ENCODE measurements at regions not wholly inside any gene's neighbourhood (a gene's known extent, or its start where the extent isn't known, plus 50 kb on each side); places are given as distances from the start of the nearest gene placed in this dataset.

DNA sequence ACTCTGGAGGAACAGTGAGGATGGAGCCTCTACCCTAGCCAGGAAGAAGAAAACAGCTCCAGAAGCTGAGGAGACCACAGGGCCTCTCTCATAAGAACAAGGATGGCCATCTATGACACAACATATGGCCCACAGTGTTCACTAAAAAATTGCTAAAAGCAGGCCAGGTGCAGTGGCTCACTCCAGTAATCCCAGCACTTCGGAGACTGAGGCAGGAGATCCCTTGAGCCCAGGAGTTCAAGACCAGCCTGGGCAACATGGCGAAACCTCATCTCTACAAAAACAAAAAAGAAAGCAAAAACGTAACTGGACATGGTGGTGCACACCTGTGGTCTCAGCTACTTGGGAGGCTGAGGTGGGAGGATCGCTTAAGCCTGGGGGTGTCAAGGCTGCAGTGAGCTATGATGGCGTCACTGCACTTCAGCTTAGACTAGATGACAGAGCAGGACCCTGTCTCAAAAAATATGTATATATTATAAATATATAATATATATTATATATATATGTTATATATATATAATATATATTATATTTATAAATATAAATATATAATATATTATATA is 103.1 kb downstream of the TOMM20 start:
- no peak for DNase-seq

DNA sequence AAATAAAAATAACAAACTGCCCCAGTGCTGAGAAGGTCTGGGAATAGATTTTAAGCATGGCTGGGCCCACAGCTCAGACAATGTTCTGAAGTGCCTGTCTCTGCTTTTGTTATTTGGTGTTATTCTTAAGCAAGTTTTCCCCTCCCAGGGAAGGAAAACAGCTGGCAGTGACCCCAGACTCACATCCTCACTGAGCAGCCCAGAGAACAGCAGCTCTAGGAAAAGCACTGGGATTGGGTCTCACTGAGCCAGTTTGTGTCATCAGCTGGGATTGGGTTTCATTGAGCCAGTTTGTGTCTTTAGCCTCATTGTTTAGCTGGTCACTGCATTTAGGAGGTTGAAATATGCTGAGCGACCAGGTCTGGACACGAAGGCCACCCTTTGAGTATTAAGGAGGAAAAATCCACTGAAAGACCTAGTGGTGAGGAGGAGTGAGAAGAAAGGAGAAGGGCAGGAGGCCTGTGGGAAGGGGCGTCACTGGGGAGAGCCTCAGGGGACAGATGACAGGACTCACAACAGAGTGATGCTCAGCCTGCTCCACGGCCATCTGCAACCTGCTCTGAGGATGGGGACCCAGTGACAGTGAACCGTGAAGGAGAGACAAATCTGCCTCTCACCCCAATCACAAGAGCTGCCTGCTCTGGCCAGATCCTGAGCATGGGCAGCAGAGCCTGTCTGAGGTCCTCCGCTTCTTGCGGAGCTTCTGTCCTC is 103.8 kb downstream of the TOMM20 start:
- no peak for DNase-seq

DNA sequence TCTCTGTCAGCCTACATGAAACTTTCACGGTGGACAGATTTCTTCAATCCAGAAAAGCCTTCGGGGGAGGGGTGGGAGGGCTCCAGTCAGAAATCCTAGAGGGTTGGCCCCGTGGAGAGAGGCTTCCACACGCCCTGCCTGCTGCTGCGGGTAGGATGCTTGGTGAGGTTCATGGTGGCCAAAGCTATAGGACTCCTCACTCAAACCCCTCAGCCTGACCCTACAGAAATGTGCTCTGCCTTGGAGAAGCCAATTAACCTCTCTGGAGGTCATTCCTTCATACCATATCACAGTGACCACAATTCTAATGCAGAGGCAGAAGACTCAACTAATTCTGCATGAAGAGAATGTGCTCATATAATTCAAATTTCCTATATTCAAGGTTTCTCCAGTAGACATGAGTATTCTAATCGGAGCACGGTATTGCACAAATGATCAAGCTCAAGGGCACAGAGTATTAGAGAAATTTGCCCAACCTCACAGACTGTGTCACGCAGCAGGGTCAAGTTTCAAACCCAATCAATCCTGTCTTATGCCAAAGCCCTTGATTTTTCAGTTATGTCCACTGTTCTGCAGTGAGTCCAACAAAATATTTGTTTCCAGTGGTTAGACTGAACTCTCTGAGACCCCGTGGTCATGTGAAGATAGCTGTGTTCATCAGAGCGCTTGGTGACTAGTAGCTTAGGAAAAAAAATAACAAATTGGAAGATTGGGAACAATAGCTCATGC is 104.8 kb downstream of the TOMM20 start:
- no peak for DNase-seq

DNA sequence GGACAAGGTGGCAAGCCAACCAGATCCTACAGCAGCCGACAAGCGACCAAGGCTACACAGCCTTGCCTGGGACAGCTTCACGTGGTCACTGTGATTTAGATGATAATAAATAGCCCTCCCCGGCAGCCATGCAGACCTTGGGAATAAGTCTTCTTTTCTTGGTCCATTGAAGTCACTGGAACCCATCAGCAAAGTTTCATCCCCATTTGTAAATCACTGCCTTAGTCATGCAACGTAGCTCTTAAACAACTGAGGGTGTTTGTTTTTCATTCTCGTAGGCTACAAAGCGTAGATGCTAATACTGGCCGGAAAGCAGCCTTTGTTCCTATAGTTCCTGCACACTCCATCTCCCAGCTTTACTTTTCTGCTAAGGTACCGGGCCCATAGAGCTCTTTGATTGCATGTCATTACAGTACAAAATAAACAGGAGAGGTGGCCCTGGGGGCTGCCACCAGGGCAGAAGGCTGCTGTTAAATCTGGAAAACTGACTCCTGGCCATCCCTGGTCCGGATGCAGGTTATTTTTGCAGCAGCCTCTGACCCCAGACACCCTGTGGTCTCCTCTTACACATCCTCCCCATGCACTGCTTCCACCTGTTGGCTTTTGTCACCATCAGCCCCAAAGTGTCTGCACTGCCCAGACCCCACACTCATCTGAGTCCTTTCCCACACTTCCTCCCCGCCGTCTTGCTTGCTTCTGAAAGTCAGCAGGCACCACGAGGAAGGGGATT is 105.5 kb downstream of the TOMM20 start:
- DNase-seq: no peak

DNA sequence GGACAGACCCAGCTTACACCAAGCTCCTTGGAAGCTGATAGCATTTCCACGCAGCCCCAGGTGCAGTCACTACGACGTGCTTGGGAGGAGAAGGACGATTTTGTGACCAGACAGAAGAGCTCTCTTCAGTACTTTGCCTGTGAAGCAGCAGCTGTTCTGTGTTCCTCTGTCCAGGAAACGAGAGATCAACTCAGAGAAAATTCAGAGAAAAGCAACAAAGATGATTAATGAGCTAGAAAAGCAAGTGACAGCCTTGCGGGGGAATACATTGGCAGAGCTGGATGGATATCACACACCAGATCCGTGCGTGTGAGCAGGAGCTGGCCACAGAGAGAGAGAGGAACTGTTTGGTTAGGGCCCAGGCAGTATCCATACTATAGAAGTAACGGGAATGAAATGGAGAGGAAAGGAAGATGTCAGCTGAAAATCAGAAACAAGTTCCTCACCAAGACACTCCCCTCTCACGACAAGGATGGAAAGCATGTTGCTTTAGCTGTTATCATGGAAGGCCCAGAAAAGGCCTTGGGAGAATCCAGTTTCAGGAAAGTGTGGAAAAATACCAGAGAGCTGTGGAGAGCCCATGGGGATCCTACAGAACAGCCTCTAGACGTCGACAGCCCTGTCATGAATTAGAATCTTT is 106.2 kb downstream of the TOMM20 start:
- no peak for DNase-seq

DNA sequence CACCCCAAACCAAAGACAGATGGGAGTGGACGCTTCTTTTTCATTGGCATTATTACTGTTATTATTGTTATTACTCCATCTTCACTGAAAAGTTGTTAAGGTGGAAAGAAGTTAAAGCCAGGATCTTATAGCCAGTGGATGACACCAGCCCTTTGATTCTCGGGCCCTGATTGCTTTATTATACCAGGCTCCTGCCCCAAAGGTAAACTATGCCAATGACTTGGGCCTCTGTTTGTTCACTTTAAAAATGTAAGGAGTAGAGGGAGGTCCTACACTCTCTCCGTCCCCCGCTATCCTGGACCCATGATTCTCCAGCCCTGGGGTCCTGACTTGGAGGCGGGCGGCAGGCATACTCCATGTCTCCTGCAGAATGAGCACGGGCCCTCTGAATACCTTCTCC is 106.8 kb downstream of the TOMM20 start:
- DNase-seq: no peak

DNA sequence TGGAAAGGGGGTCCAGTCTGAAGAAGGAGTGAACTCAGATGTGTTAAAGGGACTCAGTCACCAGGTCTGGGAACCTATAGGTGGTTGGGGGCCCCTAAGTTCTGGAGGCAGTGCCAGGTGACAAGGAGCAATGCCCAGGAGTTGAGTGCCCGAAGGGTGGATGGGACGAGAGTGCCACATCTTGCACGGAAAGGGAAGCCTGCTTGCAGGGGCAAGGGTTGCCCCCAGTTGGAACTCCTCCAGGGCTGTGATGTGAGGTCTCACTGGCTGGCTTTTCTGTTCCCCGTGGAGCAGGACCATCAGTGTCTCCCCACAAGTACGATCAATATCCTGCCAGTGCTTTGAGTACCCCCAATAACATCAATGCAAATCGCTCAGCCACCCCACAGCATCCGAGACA is 107.3 kb downstream of the TOMM20 start:
- no peak for DNase-seq

DNA sequence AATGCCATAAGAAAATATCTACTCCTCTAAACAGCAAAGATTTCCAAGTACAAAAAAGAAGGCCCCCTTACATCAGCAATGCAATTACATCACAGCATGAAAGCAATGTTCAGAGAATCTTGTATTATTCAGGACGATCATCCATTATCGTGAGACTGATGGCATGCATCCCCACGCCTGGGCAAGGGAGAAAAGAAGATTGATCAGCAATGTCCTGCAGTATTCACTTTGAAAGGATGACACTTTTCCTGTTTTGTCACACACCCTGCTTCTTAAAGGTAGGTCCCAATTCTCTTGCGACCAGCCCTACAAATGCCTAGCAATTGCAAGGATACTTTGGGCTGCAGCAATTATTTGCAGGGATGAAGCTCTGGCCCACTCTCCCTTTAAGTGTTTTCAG is 108.7 kb downstream of the TOMM20 start:
- no peak for DNase-seq

DNA sequence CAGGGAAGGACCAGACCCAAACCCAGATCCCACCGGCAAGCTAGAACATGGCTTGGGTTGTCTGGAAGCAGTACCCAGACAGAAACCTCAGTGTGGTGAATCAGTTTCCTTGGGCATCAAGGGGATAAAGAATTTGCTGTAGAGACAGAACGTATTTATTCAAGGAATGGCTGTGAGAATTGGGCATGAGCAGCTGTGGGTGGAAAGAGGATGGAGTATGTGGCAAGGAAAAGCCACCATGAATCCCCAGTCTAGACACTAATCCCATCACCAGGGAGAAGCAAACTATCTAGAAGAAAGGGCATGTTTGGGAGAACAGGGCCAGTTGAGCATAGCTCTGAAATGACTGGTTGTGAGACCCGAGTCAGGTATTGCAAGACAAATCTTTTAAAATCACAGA is 109.2 kb downstream of the TOMM20 start:
- no peak for DNase-seq

DNA sequence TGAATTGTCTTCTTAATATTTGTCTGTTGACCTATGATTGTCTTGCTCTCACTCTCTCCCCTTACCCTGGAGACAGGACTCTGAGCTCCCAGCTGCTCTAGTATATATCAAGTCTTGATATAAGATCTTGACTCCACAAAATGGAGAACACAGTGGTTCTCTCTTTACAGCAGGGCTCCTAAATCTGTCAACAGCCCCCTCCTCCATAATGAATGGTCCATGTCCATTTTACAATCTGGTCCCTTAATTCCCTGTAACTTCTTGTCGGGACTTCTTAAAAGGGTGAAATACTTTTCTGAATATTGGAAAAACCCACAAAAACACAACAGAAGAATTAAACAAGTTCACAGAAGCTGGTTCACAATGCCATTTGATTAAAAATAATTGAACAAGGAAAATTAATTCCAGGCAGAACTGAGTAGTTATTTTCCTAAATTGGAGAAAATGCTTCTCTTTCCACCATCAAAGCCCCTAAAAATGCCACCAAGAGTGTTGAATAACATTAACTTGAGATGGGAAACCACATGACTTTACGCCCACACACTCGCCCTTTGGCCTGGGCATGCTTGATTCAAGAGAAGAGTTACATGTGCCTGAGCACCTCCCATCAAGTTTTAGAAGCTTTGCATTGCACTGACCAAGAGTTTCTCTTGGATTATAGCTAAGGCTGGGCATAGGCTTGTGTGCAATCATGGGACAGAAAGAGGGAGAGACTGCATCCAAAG is 109.8 kb downstream of the TOMM20 start:
- no peak for DNase-seq

DNA sequence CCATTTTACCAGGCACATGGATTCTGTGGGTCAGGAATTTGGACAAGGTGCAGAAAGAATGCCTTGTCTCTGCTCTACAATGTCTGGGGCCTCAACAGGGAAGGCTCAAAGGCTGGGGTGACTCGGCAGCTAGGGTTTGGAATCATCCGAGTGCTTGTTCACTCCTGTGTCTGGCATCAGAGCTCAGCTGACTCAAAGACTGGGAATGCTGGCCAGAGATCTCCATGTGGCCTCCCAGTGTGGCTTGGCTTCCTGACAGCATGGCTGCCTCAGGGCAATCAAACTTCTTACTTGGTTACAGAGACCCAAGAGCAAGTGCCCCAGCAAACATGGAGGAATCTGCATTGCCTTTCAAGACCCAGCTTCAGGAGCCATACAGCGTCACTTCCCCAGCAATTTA is 110.5 kb downstream of the TOMM20 start:
- DNase-seq: no peak

DNA sequence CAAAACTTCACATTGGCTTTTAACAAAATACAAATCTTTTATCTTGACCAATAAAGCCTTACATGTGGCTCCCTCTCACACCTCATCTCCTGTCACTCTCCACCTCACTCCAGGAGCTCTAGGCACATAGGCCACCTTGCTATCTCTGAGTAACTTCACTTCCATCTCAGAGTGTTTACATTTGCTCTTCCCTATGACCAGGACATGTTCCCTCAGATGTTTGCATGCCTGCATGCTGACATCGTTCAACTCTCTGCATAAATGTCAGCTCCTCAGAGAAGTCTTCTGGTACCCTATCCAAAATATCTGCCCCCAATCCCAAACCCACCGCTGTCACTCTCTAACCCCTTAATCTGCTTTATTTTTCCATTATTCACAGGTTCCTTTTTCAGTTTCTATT is 110.9 kb downstream of the TOMM20 start:
- DNase-seq: no peak

DNA sequence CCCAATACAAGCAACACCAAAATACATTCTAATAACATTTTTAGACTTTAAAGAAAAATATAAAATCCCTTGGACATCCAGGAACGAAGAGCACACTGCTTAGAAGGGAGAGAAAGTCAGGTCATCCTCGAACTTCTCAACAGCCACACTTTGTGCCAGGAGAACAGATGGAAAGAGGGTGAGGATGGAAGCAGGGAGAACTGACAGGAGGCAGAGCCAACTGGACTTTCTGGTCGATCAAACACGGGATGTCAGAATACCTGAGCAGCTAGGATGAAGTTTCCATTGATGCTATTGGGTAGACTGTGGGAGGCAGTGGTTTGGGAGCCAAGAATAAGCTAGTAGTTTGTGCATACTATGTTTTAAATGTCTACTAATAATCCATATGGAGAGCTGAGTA is 111.4 kb downstream of the TOMM20 start:
- no peak for DNase-seq

DNA sequence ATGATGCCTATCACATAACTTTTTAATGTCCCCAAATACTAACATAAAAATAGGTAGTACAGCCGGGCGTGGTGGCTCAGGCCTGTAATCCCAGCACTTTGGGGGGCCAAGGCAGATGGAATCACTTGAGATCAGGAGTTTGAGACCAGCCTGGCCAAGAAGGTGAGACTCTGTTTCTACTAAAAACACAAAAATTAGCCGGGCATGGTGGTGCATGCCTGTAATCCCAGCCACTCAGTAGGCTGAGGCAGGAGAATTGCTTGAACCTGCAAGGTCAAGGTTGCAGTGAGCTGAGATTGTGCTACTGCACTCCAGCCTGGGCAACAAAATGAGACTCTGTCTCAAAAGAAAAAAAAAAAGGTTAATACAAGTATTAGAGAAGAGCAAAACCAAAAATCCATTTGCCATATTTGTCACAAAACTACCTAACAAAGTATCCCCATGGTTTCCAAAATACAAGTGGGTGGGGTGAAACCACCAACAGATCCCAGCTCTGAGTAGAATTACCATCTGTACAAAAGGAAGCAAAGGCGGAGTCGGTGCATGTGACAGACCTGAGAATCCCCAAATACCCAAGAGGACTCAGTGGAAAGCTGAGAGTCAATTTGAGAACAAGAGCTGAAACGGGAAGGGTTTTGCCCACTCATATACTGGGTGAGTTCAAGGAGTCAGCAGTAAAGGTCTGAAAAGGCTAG is 113.2 kb downstream of the TOMM20 start:
- peak; percentile 49 for DNase-seq

DNA sequence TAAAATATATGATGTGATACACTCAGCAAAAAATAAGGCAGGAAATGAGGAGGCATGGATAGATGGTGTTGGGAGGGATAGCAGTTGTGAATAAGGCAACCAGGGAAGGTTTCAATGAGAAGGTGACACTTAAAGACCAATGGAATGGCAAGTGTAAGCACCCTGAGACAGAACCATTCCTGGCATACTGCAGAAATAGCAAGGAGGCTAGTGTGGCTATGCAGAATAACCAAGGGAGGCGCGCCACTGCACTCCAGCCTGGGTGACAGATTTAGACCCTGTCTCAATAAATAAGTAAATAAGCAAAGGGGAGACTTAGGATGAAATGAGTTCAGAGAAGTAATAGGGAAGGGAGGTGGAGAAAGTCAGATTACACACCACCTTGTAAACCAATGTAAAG is 113.9 kb downstream of the TOMM20 start:
- DNase-seq: no peak

DNA sequence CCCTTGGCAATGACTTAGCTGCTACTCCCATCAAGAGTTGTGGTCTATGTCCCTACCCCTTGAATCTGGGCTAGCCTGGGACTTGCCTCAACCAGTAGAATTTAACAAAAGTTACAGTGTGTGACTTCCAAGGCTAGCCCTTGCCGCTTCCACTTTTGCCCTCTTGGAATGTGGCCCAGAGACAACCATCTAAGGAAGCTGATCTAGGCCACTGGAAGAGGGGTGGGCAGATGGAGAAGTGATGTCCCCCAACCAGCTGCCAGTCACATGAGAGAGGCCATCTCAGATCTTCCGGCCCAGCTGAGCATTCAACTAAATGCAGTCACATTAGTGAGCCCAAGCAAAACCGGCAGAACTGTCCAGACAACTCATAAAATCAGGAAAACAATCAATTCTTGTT is 115.1 kb downstream of the TOMM20 start:
- no peak for DNase-seq

DNA sequence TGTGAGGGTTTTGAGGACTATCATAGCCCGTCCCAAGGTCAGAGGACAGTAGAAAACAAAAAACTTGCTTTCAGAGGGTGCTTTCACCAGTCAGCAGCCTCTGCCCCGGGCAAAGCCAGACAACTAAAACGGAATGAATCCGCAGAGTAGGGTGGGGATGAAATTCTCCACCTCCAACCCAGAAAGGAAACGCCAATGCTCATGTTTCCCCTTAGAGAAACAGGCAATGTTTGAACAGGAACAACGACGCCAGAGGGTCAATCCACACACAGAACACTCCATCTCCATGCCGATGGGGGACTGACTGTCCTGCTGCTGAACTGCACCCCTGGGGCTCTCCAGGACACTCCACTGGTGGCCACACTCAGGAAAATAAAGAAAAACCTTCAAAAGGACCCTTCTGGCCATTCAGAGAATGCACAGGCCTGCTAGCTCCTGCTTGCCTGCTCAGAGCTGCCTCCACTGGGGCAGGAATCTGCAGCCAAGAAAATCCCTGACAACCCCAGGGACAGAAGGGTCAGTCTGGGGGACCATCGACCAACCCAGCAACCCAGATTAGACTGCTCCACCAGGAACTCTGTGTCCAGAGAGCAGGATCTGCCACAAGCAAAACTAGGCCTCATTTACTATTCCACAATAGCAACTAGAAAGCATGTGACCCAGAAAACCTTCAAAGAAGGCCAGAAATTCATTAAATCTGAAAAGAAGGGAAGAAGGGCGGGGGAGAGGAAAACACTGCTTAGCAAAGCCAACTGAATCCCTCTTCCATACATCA is 116.0 kb downstream of the TOMM20 start:
- DNase-seq: no peak

DNA sequence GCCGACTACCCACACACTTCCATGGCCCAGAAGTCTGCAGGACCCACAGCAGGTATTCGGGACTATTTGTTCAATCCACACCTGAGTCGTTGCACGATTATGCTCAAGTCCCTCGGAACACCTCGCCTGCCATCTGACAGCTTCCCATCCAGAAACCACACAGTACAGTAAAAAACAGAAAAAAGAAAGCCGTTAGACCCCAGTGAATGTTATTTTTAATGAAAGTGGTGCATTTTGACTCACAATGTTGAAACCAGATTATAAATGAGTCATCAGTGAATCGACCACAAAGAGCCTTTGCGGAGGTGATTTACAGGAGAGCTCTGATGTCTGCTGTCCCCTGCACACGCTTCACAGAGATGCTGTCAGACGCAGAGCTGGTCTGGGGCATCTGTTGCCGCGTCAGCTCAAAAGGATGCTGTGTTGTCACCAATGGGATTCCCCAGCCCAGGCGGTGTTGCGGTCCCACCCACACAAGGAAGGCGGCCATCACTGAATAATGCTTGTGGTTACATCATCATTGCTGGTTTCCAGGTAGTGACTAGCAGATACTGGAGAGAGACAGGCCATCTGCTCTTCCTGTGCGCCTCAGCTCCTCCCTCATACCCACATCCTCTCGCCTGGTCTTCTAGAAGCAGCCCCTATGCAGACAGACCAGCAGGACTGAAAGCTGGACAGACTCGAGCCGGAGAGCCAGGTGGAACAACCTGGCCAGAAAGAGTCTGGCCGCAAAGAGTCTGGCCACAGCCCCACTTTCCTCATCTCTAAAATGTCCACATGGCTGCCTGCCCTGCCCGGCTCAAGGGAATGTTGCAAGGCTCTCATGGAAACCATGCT is 116.8 kb downstream of the TOMM20 start:
- DNase-seq: peak; percentile 97

DNA sequence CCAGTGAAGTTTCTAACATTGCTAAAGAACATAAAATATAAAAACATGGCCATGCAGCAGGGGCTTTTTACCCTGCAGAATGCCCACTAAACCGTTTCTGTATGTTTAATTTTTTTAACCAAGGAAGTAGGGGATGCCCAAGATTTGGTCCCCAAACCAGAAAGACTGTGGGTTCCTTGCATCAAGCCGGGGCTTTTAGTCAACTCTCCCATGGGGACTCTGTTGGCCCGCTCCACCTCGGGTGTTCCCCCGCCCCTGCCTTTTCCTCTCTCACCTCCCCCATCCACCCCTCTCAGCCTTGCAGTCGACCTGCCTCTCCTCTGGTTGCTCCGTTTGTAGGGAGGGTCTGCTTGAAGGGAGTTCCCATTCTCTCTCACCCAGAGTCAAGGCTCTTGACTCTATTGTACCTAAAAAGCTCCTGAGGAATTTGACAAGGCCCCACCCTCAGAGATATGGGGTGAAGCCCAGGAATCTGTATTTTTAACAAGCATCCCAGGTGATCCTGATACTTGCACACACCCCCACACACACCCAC is 117.5 kb downstream of the TOMM20 start:
- peak; percentile 60 for DNase-seq
